Activated T-cell treated with anti-CD3 and anti-CD28 coated beads for 24 hours (primary cell): ENCODE measurements at regions not wholly inside any gene's neighbourhood (a gene's known extent, or its start where the extent isn't known, plus 50 kb on each side); places are given as distances from the start of the nearest gene placed in this dataset.

Experiments used
- DNase-seq: peaks from one replicate; pipeline ENCODE4 v3.0.0-alpha.2; 2020; ENCODE audit warnings: low read depth

GRCh38 chr6:105907301-105907700 is 178.8 kb upstream of the PRDM1 start:
- no peak for DNase-seq

GRCh38 chr6:105902401-105903031 is 183.6 kb upstream of the PRDM1 start:
- DNase-seq, result no peak

GRCh38 chr6:105901583-105901982 is 184.6 kb upstream of the PRDM1 start:
- DNase-seq, result no peak

GRCh38 chr6:105900125-105900937 is 185.8 kb upstream of the PRDM1 start:
- DNase-seq, result peak; percentile 32

GRCh38 chr6:105898286-105898685 is 187.8 kb upstream of the PRDM1 start:
- no peak for DNase-seq

GRCh38 chr6:105897131-105897530 is 189.0 kb upstream of the PRDM1 start:
- DNase-seq, result no peak

- DNase-seq, result no peak
Measured at GRCh38 chr6:105896821-105897095, 189.4 kb upstream of the PRDM1 start.

- DNase-seq, result no peak
Measured at GRCh38 chr6:105896052-105896820, 189.9 kb upstream of the PRDM1 start.

GRCh38 chr6:105894556-105894955 is 191.6 kb upstream of the PRDM1 start:
- no peak for DNase-seq

- DNase-seq, result no peak
Measured at GRCh38 chr6:105893741-105894140, 192.4 kb upstream of the PRDM1 start.

GRCh38 chr6:105892577-105893262 is 193.4 kb upstream of the PRDM1 start:
- no peak for DNase-seq

GRCh38 chr6:105890521-105891244 is 195.5 kb upstream of the PRDM1 start:
- no peak for DNase-seq

- DNase-seq, result no peak
Measured at GRCh38 chr6:105889902-105890301, 196.2 kb upstream of the PRDM1 start.

- no peak for DNase-seq
Measured at GRCh38 chr6:105886814-105887544, 199.2 kb upstream of the PRDM1 start.

- no peak for DNase-seq
Measured at GRCh38 chr6:105886066-105886813, 199.9 kb upstream of the PRDM1 start.

- no peak for DNase-seq
Measured at GRCh38 chr6:105884426-105884825, 201.7 kb upstream of the PRDM1 start.

- no peak for DNase-seq
Measured at GRCh38 chr6:105884011-105884410, 202.1 kb upstream of the PRDM1 start.

- no peak for DNase-seq
Measured at GRCh38 chr6:105882828-105883227, 203.3 kb upstream of the PRDM1 start.

- DNase-seq, result no peak
Measured at GRCh38 chr6:105882121-105882803, 203.9 kb upstream of the PRDM1 start.

GRCh38 chr6:105881608-105882007 is 204.5 kb upstream of the PRDM1 start:
- DNase-seq, result no peak
